Endothelial cell of umbilical vein (primary cell): ENCODE measurements at regions not wholly inside any gene's neighbourhood (a gene's known extent, or its start where the extent isn't known, plus 50 kb on each side); places are given as distances from the start of the nearest gene placed in this dataset.

Experiments used
- BruUV-seq: library from RNA; stranded (reverse); fragments of 400-500 nt; replicated peaks from 2 replicates; lab custom pipeline; 2021; lab: Mats Ljungman, UMichigan
- CTCF ChIA-PET: fragments of 300-600, 350-600 bp; sonication (Branson Sonifier 250); formaldehyde crosslinking; loops from one replicate; lab custom pipeline; 2021; ENCODE audit warnings: antibody characterized with exemption, inconsistent platforms; lab: Charles Lee
- POLR2A ChIA-PET: fragments of 300-600, 350-600 bp; sonication (Branson Sonifier 250); formaldehyde crosslinking; loops from one replicate; lab custom pipeline; 2021; ENCODE audit warnings: antibody characterized with exemption, inconsistent platforms; lab: Charles Lee
- DNase-seq: peaks from one replicate; pipeline ENCODE4 v3.0.0-alpha.2; 2011; ENCODE audit warnings: low read depth, low spot score
- FAIRE-seq: peaks from 2 replicates; lab custom pipeline; 2011; peaks lifted over from hg19 to GRCh38; lab: Jason Lieb, UNC
- H2AFZ ChIP-seq: 2 replicates; pipeline ENCODE4 v1.6.0; 2012; ENCODE audit warnings: low read depth, low read length, control low read depth, inconsistent platforms
- H3K27ac ChIP-seq: 2 replicates; pipeline ENCODE4 v1.5.1; 2011; ENCODE audit warnings: low read depth, mild to moderate bottlenecking, control low read depth, low read length, moderate library complexity; ENCODE audit not compliant: insufficient read depth
- H3K27me3 ChIP-seq, 2 experiments: 2 replicates each; pipeline versions ENCODE4 v1.6.0 to v1.6.1; 2011; ENCODE audit warnings: low read length in 2 of 2, mixed read lengths in 1 of 2; ENCODE audit not compliant: control insufficient read depth in 2 of 2, insufficient read depth in 2 of 2
- H3K36me3 ChIP-seq, 2 experiments: 2 replicates in 1 of 2; 3 replicates in 1 of 2; pipeline ENCODE4 v1.5.1; 2011; ENCODE audit warnings: low read length in 2 of 2, mild to moderate bottlenecking in 1 of 2, moderate library complexity in 1 of 2; ENCODE audit not compliant: control insufficient read depth in 2 of 2, insufficient read depth in 2 of 2; ENCODE audit errors: extremely low read depth in 1 of 2
- H3K4me1 ChIP-seq: 3 replicates; pipeline ENCODE4 v1.5.1; 2011; ENCODE audit warnings: mild to moderate bottlenecking, low read length; ENCODE audit not compliant: control insufficient read depth, insufficient read depth; ENCODE audit errors: extremely low read depth
- H3K4me2 ChIP-seq: 2 replicates; pipeline ENCODE4 v1.6.1; 2011; ENCODE audit warnings: low read length, control low read depth, mixed read lengths; ENCODE audit not compliant: insufficient read depth
- H3K4me3 ChIP-seq, 3 experiments: fragments of 200-600 bp in 1 of 3; sonication (generic), shearing (Covaris generic) in 1 of 3; replicated peaks in 1 of 3; 2 replicates each; pipeline ENCODE4 v1.5.1; 2011 to 2016; ENCODE audit warnings: control low read depth in 3 of 3, low read length in 3 of 3, mild to moderate bottlenecking in 2 of 3, inconsistent platforms in 1 of 3, low read depth in 1 of 3, moderate library complexity in 1 of 3; ENCODE audit not compliant: insufficient read depth in 1 of 3
- H3K79me2 ChIP-seq: 2 replicates; pipeline ENCODE4 v1.6.0; 2012; ENCODE audit warnings: low read length, inconsistent platforms; ENCODE audit not compliant: control insufficient read depth, insufficient read depth
- H3K9ac ChIP-seq: replicated peaks from 2 replicates; pipeline ENCODE3; 2011; ENCODE audit warnings: low read length, control low read depth; ENCODE audit not compliant: insufficient read depth; ENCODE audit errors: extremely low read depth
- H3K9me1 ChIP-seq: replicated peaks from 3 replicates; pipeline ENCODE4 v1.6.0; 2011; ENCODE audit warnings: mild to moderate bottlenecking, low read length; ENCODE audit not compliant: control insufficient read depth, insufficient read depth; ENCODE audit errors: extremely low read depth
- H3K9me3 ChIP-seq: replicated peaks from 2 replicates; pipeline ENCODE4 v1.5.1; 2012; ENCODE audit warnings: low read length, inconsistent platforms; ENCODE audit not compliant: control insufficient read depth, insufficient read depth
- H4K20me1 ChIP-seq: replicated peaks from 2 replicates; pipeline ENCODE3; 2011; ENCODE audit warnings: mild to moderate bottlenecking, low read length; ENCODE audit not compliant: control insufficient read depth, insufficient read depth; ENCODE audit errors: extremely low read depth
- EZH2 ChIP-seq: IDR thresholded peaks from 2 replicates; pipeline ENCODE4 v1.6.1; 2012; ENCODE audit warnings: borderline replicate concordance, low read depth, mild to moderate bottlenecking, moderate library complexity, low read length, inconsistent platforms; ENCODE audit not compliant: severe bottlenecking
- FOS ChIP-seq: IDR thresholded peaks from 2 replicates; pipeline ENCODE4 v1.6.1; 2011; ENCODE audit warnings: mild to moderate bottlenecking, low read length, moderate library complexity, borderline replicate concordance; ENCODE audit not compliant: insufficient read depth
- GATA2 ChIP-seq: IDR thresholded peaks from 2 replicates; pipeline ENCODE4 v1.7.0; 2011; ENCODE audit warnings: low read depth, mild to moderate bottlenecking, moderate library complexity, mixed read lengths, low read length; ENCODE audit not compliant: insufficient read length, insufficient read depth
- JUN ChIP-seq: IDR thresholded peaks from 2 replicates; pipeline ENCODE4 v1.6.1; 2011; ENCODE audit warnings: borderline replicate concordance, low read depth; ENCODE audit not compliant: insufficient read length, insufficient read depth
- MYC ChIP-seq: IDR thresholded peaks from one replicate; pipeline ENCODE4 v1.6.1; 2011; ENCODE audit warnings: mild to moderate bottlenecking, low read depth, low read length
- POLR2A ChIP-seq: IDR thresholded peaks from 2 replicates; pipeline ENCODE4 v1.6.1; 2012; ENCODE audit warnings: low read depth, mild to moderate bottlenecking, control low read depth, low read length
- POLR2AphosphoS5 ChIP-seq: IDR thresholded peaks from 2 replicates; pipeline ENCODE4 v1.6.1; 2012; ENCODE audit warnings: low read depth, mild to moderate bottlenecking, control low read depth, low read length, moderate library complexity; ENCODE audit not compliant: insufficient read depth
- dilution Hi-C: fragments of 300-500 bp; cut with MboI; formaldehyde crosslinking; loops from one replicate; pipeline ENCODE4 v1.15.0; 2019; ENCODE audit warnings: low sequenced_read_pairs; ENCODE audit not compliant: extremely low pct_ligation_motif_present
- intact Hi-C: fragments of 100-400 bp; cut with micrococcal nuclease; formaldehyde crosslinking; loops from one replicate; pipeline ENCODE4 v1.10.0; 2022
- TF ChIP-seq, protein P1 (sequence below): IDR thresholded peaks from 2 replicates; pipeline ENCODE4 v1.6.1; 2011; ENCODE audit not compliant: insufficient read depth, insufficient read length
- TF ChIP-seq, protein P2 (sequence below), 2 donors: IDR thresholded peaks; 1 replicate in 1 of 2; 2 replicates in 1 of 2; pipeline ENCODE4 v1.5.1; 2011; ENCODE audit warnings: low read length in 2 of 2, mild to moderate bottlenecking in 2 of 2, moderate library complexity in 2 of 2, control low read depth in 1 of 2, inconsistent platforms in 1 of 2, low read depth in 1 of 2; ENCODE audit not compliant: insufficient read depth in 1 of 2; ENCODE audit errors: extremely low read depth in 1 of 2

DNA sequence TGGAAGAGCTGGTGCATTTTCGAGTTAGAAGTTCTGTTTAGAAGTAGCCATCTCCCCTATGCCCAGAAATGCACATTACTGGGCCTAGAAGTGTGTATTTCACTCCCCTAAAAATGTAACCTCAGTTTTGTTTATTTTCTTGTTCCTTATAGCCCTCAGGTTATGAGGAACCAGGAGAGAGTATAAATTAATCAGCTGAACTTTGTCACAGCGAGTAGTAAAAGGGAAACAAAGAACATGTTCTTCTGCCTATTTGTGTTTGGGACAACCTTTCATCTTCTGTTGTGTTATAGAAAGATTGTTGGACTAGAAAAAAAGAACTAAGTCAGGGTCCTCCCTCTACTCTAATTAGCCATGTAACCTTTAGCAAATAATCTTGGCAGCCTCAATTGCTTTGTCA, 160.5 kb upstream of the PDE4B start:
- H4K20me1 ChIP-seq, result no peaks in the 10 kb centered on the region
- TF ChIP-seq FOS (no peak), GATA2 (no peak)
- TF ChIP-seq, protein P1, sequence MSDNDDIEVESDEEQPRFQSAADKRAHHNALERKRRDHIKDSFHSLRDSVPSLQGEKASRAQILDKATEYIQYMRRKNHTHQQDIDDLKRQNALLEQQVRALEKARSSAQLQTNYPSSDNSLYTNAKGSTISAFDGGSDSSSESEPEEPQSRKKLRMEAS, result no peak
- TF ChIP-seq, protein P2, sequence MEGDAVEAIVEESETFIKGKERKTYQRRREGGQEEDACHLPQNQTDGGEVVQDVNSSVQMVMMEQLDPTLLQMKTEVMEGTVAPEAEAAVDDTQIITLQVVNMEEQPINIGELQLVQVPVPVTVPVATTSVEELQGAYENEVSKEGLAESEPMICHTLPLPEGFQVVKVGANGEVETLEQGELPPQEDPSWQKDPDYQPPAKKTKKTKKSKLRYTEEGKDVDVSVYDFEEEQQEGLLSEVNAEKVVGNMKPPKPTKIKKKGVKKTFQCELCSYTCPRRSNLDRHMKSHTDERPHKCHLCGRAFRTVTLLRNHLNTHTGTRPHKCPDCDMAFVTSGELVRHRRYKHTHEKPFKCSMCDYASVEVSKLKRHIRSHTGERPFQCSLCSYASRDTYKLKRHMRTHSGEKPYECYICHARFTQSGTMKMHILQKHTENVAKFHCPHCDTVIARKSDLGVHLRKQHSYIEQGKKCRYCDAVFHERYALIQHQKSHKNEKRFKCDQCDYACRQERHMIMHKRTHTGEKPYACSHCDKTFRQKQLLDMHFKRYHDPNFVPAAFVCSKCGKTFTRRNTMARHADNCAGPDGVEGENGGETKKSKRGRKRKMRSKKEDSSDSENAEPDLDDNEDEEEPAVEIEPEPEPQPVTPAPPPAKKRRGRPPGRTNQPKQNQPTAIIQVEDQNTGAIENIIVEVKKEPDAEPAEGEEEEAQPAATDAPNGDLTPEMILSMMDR (IDR thresholded peaks at IDR 0.05; ENCODE audit: extremely low read depth in 1 of 2, insufficient read depth in 1 of 2, low read depth in 1 of 2, low read length in 2 of 2), result no peak
- H2AFZ ChIP-seq, result no peak overlapping the region
- H3K9me1 ChIP-seq, result no peaks in the 10 kb centered on the region
- H3K36me3 ChIP-seq, result no peaks in the 10 kb centered on the region
- H3K4me1 ChIP-seq, result peaks cover 6% of the 10 kb centered on the region
- H3K4me3 ChIP-seq, result no peak overlapping the region
- no peaks in the 10 kb centered on the region for H3K79me2 ChIP-seq
- no TSS peak for BruUV-seq
- no peaks in the 10 kb centered on the region for H3K9me3 ChIP-seq
- ChIA-PET POLR2A (no interaction called here), CTCF (interaction anchor here (1.0 to 1.3 kb wide), 2 partner anchors 22 to 55 kb away, joined by 3 read pairs; no protein-coding TSS in a partner anchor)
- no peak for DNase-seq
- H3K27ac ChIP-seq, result no peak overlapping the region
- no peak overlapping the region for H3K9ac ChIP-seq
- no peak overlapping the region for H3K4me2 ChIP-seq
- FAIRE-seq, result no peak
- no peaks in the 10 kb centered on the region for H3K27me3 ChIP-seq
- intact Hi-C loops, result no loop called here
- dilution Hi-C loops, result no loop called here

GRCh38 chr1:65640046-65640445, 152.6 kb upstream of the PDE4B start:
- CTCF ChIA-PET, result interaction anchor here (0.7 to 2.3 kb wide), 4 partner anchors 11 to 181 kb away, joined by 3 to 6 read pairs (median 4); no protein-coding TSS in a partner anchor
- H3K9me3 ChIP-seq, result no peaks in the 10 kb centered on the region
- H3K9ac ChIP-seq, result no peak overlapping the region
- TF ChIP-seq GATA2 (no peak), JUN (no peak), FOS (no peak), MYC (no peak), POLR2A (no peak), POLR2AphosphoS5 (no peak), EZH2 (no peak)
- TF ChIP-seq, protein P2 (IDR thresholded peaks at IDR 0.05; ENCODE audit: extremely low read depth in 1 of 2, insufficient read depth in 1 of 2, low read depth in 1 of 2, low read length in 2 of 2), result no peak
- TF ChIP-seq, protein P1, result no peak
- H3K79me2 ChIP-seq, result no peaks in the 10 kb centered on the region
- intact Hi-C loops, result no loop called here
- H4K20me1 ChIP-seq, result no peaks in the 10 kb centered on the region
- H2AFZ ChIP-seq, result no peak overlapping the region
- no peaks in the 10 kb centered on the region for H3K9me1 ChIP-seq
- H3K4me1 ChIP-seq, result no peaks in the 10 kb centered on the region
- no peaks in the 10 kb centered on the region for H3K36me3 ChIP-seq
- dilution Hi-C loops, result no loop called here
- no peak for DNase-seq
- no peaks in the 10 kb centered on the region for H3K27me3 ChIP-seq
- no peak overlapping the region for H3K27ac ChIP-seq
- H3K4me2 ChIP-seq, result no peak overlapping the region
- no peak for FAIRE-seq
- no TSS peak for BruUV-seq
- H3K4me3 ChIP-seq, result no peak overlapping the region
- POLR2A ChIA-PET, result no interaction called here
